ENCODE measurements at regions not wholly inside any gene's neighbourhood (a gene's known extent, or its start where the extent isn't known, plus 50 kb on each side); places are given as distances from the start of the nearest gene placed in this dataset.

DNA sequence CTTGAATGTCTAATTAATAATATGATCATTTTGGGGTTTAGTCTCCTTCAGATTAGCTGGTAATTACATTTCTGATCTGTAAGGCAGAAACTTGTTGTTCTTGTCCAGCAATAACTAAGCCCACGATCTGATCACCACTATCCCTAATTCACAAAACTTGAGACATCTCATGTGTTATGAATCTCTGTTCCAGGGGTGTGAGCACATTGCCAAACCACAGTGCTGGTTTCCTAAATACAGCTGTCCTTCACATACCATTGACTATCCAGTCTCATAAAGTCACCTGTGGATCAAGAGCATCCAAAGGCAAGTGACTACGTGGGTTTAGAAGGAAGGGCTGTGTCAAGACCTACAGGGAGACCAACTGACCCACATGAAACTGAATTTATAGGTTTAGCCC, 134.1 kb upstream of the PRLR start:
- no peak for DNase-seq (ENCODE audit: low read depth)

- no peak for DNase-seq (ENCODE audit: low read depth)
These were observed 133.2 kb upstream of the PRLR start for GRCh38 chr5:35363387-35363965.

- no peak for DNase-seq (ENCODE audit: low read depth)
These were observed 132.5 kb upstream of the PRLR start for GRCh38 chr5:35362772-35363171.

GRCh38 chr5:35360671-35361070, 130.4 kb upstream of the PRLR start:
- DNase-seq (ENCODE audit: low read depth): no peak

DNA sequence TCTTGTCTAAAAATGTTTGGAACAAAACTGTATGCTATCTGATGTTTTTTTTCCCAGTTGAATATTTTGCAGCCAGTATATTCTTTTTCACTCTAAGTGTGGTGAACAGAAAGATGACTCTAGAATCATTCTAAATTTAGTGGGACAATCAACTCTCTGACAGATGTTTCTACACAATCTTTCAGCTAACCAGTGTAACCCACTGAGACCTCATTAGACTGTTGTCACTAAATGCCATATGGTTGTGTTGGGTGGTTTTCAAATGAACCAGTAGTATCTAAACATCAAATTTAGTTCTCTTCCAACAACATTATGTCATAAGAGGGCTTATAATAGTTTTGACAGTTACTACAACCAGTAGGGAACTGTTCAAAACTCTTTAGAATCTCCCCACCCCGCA, 129.6 kb upstream of the PRLR start:
- no peak for DNase-seq (ENCODE audit: low read depth)

DNA sequence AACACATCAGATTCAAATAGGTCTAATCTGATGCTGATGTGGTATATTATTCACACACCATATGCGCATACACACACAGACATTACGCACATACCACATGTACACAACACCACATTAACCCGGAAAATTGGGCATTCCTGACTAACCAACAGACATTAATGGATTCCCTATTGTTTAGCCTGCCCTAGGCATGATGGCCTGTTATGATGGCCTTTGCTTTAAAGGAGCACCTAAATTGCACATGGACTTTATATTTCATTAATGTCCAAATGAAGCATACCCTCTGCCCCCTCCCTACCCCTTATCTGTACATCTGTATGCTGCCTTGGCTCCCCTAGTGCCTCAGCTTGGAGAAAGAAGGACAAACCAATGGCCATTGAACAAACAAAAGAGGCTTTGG, 127.7 kb upstream of the PRLR start:
- DNase-seq (ENCODE audit: low read depth): no peak

GRCh38 chr5:35356725-35357124, 126.4 kb upstream of the PRLR start:
- no peak for DNase-seq (ENCODE audit: low read depth)

GRCh38 chr5:35354751-35355150, 124.5 kb upstream of the PRLR start:
- DNase-seq (ENCODE audit: low read depth): no peak

GRCh38 chr5:35345222-35345621, 114.9 kb upstream of the PRLR start:
- DNase-seq (ENCODE audit: low read depth): no peak

DNA sequence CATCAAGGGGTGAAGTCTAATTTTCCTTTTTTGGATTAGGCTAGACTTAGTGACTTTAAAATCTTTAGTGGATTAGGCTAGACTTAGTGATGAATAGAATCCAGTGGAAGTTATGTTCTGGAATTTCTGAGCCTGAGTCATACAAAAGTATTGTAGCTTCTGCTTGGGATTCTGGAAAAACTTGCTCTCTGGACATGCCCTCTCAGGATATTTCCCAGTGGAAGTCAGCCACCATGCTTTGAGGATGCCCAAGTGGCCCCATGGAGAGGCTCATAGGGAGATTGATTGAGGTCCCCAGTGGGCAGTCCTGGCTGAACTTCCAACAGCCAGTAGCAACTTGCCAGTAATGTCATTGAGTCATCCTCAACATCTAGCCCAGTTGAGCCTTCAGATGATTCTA, 112.4 kb upstream of the PRLR start:
- no peak for DNase-seq (ENCODE audit: low read depth)

- DNase-seq (ENCODE audit: low read depth): no peak
These were observed 110.9 kb upstream of the PRLR start for GRCh38 chr5:35341189-35341588.

DNA sequence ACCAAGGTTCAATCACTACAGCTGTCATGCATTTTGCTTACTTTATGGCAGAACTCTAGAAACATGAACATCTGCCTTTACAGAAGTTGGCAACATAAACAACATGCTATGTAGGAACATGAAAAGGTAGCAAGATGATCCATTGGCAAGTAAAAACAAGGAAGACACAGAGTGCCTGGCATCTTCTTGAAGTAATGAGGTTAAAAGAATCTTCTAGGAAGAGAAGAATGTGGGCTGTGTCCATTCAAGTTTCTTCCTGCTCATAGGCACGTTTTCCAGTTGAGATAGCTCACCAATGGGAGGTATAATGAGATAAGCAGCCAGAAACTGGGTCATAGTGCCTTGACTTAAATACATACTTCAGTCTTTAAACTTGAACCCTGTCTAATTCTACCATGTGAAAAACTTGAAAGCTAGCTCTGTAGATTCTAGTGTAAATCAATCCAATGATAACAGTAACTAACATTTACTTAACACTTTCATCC, 109.4 kb upstream of the PRLR start:
- DNase-seq (ENCODE audit: low read depth): no peak

- no peak for DNase-seq (ENCODE audit: low read depth)
These were observed 108.7 kb upstream of the PRLR start for GRCh38 chr5:35339006-35339405.

GRCh38 chr5:35338157-35338453, 107.8 kb upstream of the PRLR start:
- no peak for DNase-seq (ENCODE audit: low read depth)

DNA sequence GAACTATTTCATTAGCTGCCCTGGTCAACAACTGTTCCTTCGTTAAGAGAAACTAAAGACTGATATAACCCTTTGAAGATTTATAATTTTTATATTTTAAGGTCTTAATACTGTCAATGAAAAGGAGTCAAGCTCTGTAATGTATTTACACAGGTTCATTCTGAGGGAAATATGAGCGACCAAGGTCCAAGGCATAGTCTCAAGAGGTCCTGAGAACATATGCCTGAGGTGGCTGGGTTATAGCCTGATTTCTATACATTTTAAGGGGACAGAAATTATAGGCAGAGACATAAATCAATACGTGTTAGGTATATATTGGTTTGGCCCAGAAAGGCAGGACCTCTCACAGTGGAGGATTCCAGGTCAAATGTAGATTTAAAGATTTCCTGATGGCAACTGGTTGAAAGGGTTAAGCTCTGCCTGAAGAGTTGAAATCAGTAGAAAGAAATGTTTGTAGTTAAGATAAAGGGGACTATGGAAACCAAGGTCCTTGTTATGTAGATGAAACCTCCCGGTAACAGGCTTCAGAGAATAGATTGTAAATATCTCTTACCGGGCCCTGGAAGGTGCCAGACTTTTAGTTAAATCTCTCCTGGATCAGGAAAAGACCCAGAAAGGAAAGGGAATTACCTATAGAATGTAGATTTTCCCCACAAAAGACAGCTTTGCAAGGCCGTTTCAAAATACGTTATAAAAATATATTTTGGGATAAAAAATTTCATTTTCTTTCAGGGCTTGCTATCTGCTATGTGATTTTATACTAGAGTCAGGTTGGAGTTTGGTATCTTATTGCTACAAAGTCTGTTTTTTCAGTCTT, 107.3 kb upstream of the PRLR start:
- no peak for DNase-seq (ENCODE audit: low read depth)

- DNase-seq (ENCODE audit: low read depth): no peak
These were observed 105.9 kb upstream of the PRLR start for GRCh38 chr5:35336230-35336629.

- DNase-seq (ENCODE audit: low read depth): no peak
These were observed 105.5 kb upstream of the PRLR start for GRCh38 chr5:35335752-35336151.

GRCh38 chr5:35333366-35333765, 103.1 kb upstream of the PRLR start:
- no peak for DNase-seq (ENCODE audit: low read depth)

GRCh38 chr5:35331956-35332950, 102.0 kb upstream of the PRLR start:
- no peak for DNase-seq (ENCODE audit: low read depth)

DNA sequence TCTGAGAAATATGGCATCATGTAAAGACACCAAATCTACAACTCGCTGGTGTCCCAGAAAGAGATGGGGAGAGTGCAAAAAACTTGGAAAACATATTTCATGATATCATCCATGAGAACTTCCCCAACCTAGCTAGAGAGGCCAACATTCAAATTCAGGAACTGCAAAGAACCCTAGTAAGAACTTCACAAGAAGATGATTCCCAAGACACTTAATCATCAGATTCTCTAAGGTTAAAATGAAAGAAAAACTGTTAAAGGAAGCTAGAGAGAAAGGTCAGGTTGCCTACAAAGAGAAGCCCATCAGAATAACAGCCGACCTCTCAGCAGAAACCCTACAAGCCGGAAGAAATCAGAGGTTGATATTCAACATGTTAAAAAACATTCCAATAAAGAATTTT, 95.5 kb upstream of the PRLR start:
- no peak for DNase-seq (ENCODE audit: low read depth)

- DNase-seq (ENCODE audit: low read depth): no peak
These were observed 94.4 kb upstream of the PRLR start for GRCh38 chr5:35324679-35325078.

- DNase-seq (ENCODE audit: low read depth): no peak
These were observed 93.9 kb upstream of the PRLR start for GRCh38 chr5:35324201-35324600.

- no peak for DNase-seq (ENCODE audit: low read depth)
These were observed 89.7 kb upstream of the PRLR start for GRCh38 chr5:35320029-35320428.

Measured in forelimb muscle (tissue), 1 donor.